SH-SY5Y (cell line): ENCODE measurements at regions not wholly inside any gene's neighbourhood (a gene's known extent, or its start where the extent isn't known, plus 50 kb on each side); places are given as distances from the start of the nearest gene placed in this dataset.

Source experiments
- GATA2 ChIP-seq: IDR thresholded peaks from 2 replicates; pipeline ENCODE4 v1.6.1; 2011; ENCODE audit warnings: mild to moderate bottlenecking, low read depth, low read length
- GATA3 ChIP-seq: IDR thresholded peaks from 2 replicates; pipeline ENCODE4 v1.6.1; 2011; ENCODE audit warnings: low read depth, mild to moderate bottlenecking, low read length, moderate library complexity

DNA sequence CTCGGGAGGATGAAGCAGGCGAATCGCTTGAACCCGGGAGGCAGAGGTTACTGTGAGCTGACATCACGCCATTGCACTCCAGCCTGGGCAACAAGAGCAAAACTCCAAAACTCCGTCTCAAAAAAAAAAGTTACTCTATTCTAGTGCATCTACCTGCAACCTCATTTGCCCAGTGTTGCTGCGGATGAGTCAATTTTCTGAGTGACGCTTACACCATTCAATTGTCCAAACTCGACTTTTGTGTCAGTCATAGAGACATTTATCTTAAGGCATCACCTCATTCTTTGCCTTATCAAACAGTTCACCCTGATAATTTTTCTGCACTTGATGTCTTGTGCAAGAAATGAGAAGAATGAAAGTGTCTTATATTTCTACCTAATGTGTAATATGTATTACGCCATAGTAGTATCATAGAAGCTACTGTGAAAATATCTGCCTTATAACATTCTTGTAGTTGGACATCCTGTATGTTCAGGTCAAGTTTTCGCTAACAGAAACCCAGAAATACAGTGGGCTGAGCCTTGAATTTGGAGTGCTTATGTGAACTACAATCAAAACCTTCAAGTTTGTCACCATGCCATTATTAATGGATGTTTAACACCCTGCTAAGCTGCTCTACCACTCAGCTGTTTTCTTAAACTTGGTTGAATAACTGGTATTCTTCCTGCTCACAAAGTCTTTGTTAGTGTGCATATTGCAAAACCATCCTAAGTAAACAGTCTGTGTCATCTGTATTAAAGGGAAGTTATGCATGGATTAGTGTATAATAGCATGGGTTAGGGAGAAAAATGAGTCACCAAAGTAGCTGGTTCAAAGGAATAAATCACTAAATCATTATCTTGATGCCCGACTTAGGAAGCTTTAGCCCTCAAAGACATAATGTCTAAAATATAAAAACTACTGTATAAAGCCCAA is 531.0 kb upstream of the NR2F2 start:
- TF ChIP-seq GATA3 (no peak), GATA2 (no peak)
